ENCODE measurements at regions not wholly inside any gene's neighbourhood (a gene's known extent, or its start where the extent isn't known, plus 50 kb on each side); places are given as distances from the start of the nearest gene placed in this dataset.

- TF ChIP-seq, protein P1, sequence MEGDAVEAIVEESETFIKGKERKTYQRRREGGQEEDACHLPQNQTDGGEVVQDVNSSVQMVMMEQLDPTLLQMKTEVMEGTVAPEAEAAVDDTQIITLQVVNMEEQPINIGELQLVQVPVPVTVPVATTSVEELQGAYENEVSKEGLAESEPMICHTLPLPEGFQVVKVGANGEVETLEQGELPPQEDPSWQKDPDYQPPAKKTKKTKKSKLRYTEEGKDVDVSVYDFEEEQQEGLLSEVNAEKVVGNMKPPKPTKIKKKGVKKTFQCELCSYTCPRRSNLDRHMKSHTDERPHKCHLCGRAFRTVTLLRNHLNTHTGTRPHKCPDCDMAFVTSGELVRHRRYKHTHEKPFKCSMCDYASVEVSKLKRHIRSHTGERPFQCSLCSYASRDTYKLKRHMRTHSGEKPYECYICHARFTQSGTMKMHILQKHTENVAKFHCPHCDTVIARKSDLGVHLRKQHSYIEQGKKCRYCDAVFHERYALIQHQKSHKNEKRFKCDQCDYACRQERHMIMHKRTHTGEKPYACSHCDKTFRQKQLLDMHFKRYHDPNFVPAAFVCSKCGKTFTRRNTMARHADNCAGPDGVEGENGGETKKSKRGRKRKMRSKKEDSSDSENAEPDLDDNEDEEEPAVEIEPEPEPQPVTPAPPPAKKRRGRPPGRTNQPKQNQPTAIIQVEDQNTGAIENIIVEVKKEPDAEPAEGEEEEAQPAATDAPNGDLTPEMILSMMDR (IDR thresholded peaks at IDR 0.05; ENCODE audit: borderline replicate concordance, extremely low read depth, low read length, poor library complexity, severe bottlenecking): no peak
- no peak for TF ChIP-seq EZH2 (IDR thresholded peaks at IDR 0.05; ENCODE audit: borderline replicate concordance, low read depth, low read length, severe bottlenecking)
These were observed 59.9 kb upstream of the POU2AF1 start for GRCh38 chr11:111438846-111439520.
